Fibroblast of villous mesenchyme (primary cell): ENCODE measurements at regions not wholly inside any gene's neighbourhood (a gene's known extent, or its start where the extent isn't known, plus 50 kb on each side); places are given as distances from the start of the nearest gene placed in this dataset.
"Not testable (repeated sequence)": the region's sequence is repeated elsewhere in the genome, so short reads cannot be mapped to it uniquely, and the experiment has no call there.

Experiments used
- DNase-seq: peaks from one replicate; pipeline ENCODE4 v3.0.0-alpha.2; 2010; ENCODE audit warnings: low read depth
- H3K4me3 ChIP-seq: 2 replicates; pipeline ENCODE4 v1.5.1; 2011; ENCODE audit warnings: low read depth, mild to moderate bottlenecking, low read length
- TF ChIP-seq, protein P1 (sequence below): IDR thresholded peaks from 2 replicates; pipeline ENCODE4 v1.5.1; 2012; ENCODE audit warnings: low read depth, mild to moderate bottlenecking, low read length; ENCODE audit not compliant: insufficient read depth

DNA sequence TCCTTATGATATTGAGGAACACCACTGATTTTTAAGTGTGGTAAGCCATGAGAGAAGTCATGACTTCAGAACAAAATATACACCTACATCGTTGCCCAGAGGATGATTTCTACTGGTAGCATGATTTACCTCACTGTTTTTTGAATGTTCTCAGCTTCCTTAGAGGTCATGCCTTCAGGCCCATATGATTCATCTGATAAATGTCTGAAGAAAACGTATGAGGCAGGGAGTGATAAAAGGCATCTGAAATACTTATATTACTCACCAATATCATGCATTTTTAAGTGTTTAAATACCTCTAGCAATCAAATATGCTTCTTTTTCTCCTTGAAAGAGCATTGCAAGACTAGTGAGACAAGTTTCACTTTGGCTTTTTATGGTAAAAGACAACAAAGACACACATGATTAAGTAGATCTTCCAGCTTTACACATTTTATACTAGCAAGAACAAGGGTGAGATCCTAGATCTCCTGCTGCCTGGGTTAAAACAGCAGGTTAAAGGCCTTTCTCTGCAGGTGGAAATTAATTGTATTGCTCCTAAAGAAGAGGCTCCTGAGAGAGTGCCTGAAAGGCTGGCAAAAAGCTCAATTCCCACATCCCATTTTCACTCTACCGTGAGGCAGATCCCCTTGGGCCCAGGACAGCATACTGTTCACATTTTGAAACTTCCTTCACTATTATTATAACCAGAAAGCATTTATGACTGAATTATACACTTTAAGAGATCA, 432.4 kb downstream of the SLITRK1 start:
- no peak overlapping the region for H3K4me3 ChIP-seq
- peak; percentile 0 for DNase-seq

DNA sequence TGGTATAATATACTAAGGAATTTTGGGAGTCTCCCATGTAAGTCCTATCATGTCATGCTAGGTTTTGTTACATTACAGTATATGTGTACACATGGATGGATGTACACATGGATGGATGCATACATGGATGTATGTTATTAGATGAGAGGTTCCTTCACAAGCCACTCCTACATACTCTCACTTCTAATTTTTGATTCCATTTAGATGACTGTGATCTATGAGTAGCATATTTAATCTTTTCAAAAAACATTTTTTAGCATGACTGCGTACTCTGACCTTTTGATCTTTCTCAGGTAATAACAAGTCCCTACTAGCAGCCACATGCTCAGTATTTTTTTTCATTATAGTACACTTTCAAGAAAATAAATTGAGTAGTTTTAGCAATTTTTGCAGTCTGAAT, 441.8 kb downstream of the SLITRK1 start:
- TF ChIP-seq, protein P1, sequence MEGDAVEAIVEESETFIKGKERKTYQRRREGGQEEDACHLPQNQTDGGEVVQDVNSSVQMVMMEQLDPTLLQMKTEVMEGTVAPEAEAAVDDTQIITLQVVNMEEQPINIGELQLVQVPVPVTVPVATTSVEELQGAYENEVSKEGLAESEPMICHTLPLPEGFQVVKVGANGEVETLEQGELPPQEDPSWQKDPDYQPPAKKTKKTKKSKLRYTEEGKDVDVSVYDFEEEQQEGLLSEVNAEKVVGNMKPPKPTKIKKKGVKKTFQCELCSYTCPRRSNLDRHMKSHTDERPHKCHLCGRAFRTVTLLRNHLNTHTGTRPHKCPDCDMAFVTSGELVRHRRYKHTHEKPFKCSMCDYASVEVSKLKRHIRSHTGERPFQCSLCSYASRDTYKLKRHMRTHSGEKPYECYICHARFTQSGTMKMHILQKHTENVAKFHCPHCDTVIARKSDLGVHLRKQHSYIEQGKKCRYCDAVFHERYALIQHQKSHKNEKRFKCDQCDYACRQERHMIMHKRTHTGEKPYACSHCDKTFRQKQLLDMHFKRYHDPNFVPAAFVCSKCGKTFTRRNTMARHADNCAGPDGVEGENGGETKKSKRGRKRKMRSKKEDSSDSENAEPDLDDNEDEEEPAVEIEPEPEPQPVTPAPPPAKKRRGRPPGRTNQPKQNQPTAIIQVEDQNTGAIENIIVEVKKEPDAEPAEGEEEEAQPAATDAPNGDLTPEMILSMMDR, result no peak
- DNase-seq, result no peak
- H3K4me3 ChIP-seq, result no peak overlapping the region

More for the DNA sequence above, 432.4 kb downstream of the SLITRK1 start:
- TF ChIP-seq, protein P1, result no peak

DNA sequence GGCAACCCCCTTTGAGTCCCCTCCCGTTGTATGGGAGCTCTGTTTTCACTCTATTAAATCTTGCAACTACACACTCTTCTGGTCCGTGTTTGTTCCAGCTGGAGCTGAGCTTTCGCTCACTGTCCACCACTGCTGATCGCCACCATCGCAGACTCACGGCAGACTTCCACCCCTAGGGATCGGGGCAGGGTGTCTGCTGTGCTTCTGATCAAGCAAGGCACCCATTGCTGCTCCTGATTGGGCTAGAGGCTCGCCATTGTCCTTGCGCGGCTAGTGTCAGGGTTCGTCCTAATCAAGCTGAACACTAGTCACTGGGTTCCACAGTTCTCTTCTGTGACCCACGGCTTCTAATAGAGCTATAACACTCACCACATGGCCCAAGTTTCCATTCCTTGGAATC, 442.8 kb downstream of the SLITRK1 start:
- not testable (repeated sequence) for DNase-seq, H3K4me3 ChIP-seq

- no peak for DNase-seq
- TF ChIP-seq, protein P1, result no peak
- H3K4me3 ChIP-seq, result no peak overlapping the region
Observed at GRCh38 chr13:83423861-83424260, 458.4 kb downstream of the SLITRK1 start.

GRCh38 chr13:83423381-83423780, 458.9 kb downstream of the SLITRK1 start:
- DNase-seq, result no peak
- H3K4me3 ChIP-seq, result no peak overlapping the region
- TF ChIP-seq, protein P1, result no peak

DNA sequence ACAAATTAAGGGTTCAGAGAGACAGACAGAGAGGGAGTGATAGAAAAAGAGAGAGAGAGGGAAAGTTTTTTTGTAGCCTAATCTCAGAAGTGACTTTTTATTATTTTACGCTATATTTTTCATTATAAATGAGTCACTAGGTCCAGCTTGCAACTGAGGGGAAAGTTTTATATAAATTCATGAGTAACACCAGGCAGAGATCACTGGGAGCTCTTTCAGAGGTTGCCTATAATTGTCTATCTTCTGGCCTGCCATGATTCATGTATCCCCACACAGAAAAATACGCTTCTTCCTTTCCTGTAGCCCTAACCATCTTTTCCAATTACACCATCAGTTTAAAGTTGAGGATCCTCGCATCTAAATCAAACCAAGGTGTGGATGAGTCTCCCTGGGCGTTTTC, 467.9 kb downstream of the SLITRK1 start:
- H3K4me3 ChIP-seq, result no peak overlapping the region
- no peak for DNase-seq

GRCh38 chr13:83386609-83387008, 495.7 kb downstream of the SLITRK1 start:
- DNase-seq, result no peak
- H3K4me3 ChIP-seq, result no peak overlapping the region
- TF ChIP-seq, protein P1, result no peak

More for the DNA sequence above, 467.9 kb downstream of the SLITRK1 start:
- TF ChIP-seq, protein P1, result no peak
